NCI-H69 (cell line): ENCODE measurements at regions not wholly inside any gene's neighbourhood (a gene's known extent, or its start where the extent isn't known, plus 50 kb on each side); places are given as distances from the start of the nearest gene placed in this dataset.

Experiments used
- DNase-seq: peaks from one replicate; lab custom pipeline; 2025; lab: John Stamatoyannopoulos, UW

GRCh38 chr10:62632071-62632809 is 172.3 kb upstream of the ADO start:
- peak; percentile 65 for DNase-seq

GRCh38 chr10:62633976-62634375 is 170.5 kb upstream of the ADO start:
- DNase-seq: no peak

DNA sequence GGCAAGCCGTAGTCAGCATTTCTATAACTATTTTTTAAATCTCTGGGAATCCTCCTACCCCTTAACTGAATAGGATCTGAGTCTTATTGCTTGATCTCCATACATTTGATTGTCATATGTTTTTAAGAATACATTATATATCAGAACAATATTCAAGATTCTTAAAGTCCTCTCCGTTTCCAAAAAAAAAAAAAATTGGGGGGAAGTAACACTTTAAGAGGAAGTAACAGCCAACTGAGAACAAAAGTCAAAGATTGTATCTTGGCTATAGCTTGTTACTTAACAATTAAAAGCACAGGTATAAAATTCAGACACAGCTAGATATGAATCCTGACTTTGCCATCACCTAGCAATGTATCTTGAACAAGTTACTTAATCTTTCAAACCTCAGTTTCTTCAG is 169.9 kb upstream of the ADO start:
- DNase-seq: no peak

DNA sequence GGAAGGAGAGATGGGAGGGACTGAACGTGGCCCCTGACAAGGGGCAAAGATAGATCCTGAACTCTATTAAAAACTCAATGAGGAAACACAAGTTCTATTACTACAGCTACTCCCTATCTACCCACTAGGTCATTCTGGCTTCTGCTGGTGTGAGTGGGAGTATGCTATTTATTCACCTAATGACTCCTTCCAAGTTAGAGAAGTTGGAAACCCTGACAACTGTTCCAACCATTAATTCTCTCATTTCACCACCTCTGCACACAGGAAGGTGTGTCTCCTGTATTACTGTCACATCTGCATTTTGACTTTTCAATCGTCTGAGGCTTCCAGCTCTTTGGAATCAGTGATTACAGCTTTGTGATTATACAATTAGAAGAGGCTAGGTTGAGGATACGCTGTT is 169.4 kb upstream of the ADO start:
- no peak for DNase-seq

DNA sequence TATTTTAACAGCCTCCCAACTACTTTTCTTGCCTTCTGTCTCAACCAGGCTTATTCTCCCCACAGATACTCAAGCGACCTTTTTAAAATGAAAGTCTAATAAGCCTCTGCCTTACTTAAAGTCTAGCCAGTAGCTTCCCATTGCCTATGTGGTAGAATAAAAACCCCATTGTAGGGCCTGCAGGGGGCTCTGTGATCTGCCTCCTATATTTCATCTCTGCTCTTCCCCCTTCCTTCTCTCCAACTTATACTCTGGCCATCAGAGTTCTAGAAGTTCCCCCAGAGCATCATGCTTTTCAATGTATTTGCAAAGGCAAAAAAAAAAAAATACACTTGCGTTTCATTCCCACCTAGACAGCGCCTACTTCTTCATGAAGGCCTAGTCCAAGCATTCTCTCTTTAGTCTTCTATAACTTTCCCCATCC is 167.7 kb upstream of the ADO start:
- no peak for DNase-seq

- DNase-seq: no peak
These were observed 167.1 kb upstream of the ADO start for GRCh38 chr10:62637249-62638061.

- no peak for DNase-seq
These were observed 166.4 kb upstream of the ADO start for GRCh38 chr10:62638062-62638477.

DNA sequence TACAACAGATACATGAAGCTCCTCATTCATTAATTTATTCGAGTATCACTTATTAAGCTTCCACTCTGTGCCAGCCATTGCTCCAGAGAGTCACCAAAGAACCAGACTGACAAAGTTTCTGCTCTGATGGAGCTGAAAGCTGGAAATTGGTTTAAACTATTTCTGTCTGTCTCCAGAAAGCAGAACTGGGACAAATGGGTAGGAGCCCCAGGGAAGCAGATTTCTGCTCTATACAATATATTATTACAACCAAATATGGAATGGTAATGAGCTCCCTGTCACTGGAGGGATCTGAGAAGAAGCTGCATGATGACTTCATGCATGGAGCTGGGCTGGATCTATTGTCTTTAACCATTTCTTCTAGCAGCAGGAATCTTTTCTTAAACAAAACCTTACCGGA is 165.4 kb upstream of the ADO start:
- no peak for DNase-seq

GRCh38 chr10:62640411-62640810 is 164.1 kb upstream of the ADO start:
- DNase-seq: no peak

DNA sequence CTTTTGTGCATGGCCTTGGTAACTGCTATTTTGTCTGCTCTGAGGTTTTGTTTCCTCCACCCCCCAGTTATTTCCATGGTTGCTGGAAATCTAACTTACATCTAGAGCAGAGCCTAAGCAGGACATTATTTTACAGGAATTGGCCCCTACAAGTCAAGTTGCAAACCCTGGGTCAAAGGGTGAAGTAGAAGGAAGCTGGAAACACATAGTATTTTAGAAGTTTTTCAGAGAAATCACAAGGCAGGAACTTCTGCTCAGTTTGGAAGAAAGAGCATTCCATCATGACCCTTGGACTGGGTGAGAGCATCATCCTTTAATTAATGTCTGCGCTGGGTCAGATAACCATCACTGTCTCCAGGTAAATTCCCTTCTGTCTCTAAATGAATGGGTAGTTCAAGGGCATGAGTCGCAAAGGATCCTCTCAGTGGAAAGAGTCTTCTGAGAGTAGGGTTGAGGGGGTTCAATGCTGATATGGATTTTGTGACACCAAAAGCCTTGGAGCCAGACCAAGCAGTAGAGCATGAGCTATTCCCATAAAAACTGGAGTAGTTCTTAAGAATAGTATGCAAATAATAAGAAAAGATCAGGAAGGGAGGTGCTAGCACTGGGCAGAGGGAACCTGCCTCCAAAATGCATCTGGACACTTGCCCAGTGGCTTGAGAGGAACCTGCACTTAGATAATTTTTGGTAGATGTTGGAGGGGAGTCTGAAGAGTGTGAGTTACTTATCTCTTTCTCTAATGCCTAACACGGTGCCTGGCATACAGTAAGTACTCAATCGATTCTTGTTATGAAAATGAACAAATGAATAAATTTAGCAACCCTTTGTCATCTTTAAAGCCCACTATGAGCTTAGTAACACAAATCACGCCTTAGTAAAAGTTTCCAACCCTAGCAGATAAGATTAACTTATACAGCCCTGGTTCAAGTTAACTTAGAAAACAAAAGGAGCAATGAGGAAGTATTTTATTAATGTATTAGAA is 160.6 kb upstream of the ADO start:
- no peak for DNase-seq

DNA sequence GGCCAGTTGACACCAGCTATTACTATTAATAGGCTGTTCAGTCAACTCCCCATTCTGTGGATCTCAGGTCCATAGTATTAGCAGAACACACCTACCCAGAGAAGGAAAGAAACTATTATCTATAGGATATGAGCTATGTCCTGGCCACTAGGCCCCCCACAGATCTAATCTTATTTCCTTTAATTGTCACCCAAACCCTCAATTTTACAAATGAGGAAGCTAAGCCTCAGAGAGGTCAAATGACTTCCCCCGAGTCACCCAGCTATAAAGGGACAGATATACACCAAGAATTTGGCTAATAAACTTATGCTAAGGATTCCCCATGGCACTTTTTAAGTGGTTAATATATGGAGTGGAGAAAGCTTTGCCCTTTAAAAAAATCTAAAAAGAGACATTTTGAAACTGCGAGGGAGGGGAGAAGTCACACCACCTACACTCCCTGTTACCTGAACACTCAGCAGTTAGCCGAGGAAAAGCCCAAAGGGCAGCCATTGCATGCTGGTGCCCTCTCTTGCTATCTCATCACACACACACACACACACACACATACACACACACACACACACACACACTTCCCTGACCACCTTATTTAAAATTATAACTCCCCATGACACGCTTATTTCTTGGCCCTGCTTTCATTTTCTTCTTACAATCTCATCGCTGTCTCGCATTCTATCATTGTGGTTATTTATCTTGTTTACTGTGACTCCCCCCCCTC is 157.0 kb upstream of the ADO start:
- no peak for DNase-seq

GRCh38 chr10:62648921-62649320 is 155.6 kb upstream of the ADO start:
- DNase-seq: no peak

DNA sequence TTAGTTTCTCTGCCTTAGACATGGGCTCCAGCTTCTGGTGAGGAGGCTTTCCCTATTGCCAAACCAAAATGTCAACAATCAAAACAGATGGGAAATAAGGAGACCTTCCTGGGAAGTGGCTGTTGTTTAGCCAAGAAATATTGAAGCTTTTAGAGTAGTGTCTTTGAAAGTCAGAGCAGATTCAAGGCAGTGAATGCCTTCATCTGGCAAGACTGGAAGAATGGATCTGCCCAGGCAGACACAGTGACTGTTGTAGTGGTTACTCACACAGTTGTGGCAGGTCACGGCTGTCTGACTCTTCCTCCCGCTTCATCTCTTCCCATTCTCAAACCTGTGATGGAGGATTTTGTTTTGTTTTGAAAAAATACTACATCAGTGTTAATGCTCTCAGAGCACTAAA is 154.1 kb upstream of the ADO start:
- no peak for DNase-seq

- no peak for DNase-seq
These were observed 153.2 kb upstream of the ADO start for GRCh38 chr10:62651341-62651740.

GRCh38 chr10:62652114-62652513 is 152.4 kb upstream of the ADO start:
- no peak for DNase-seq

- no peak for DNase-seq
These were observed 152.0 kb upstream of the ADO start for GRCh38 chr10:62652564-62652963.

- no peak for DNase-seq
These were observed 151.3 kb upstream of the ADO start for GRCh38 chr10:62653254-62653653.

DNA sequence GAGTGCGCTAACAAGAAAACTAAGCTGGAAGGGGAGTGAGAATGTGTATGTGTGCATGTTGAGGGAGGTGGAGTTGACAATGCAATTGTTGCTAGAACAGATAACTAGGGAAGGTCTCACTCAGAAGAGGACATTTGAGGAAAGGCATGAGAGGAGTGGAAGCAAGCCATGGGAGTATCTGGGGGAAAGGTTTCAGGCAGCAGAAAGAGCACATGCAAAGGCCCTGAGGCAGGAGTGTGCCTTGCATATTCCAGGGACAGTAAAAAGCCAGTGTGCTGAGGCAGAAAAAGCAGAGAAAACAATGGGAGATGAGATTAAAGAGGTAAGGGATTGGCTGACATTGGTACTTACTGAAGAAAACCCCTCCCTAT is 149.6 kb upstream of the ADO start:
- no peak for DNase-seq

DNA sequence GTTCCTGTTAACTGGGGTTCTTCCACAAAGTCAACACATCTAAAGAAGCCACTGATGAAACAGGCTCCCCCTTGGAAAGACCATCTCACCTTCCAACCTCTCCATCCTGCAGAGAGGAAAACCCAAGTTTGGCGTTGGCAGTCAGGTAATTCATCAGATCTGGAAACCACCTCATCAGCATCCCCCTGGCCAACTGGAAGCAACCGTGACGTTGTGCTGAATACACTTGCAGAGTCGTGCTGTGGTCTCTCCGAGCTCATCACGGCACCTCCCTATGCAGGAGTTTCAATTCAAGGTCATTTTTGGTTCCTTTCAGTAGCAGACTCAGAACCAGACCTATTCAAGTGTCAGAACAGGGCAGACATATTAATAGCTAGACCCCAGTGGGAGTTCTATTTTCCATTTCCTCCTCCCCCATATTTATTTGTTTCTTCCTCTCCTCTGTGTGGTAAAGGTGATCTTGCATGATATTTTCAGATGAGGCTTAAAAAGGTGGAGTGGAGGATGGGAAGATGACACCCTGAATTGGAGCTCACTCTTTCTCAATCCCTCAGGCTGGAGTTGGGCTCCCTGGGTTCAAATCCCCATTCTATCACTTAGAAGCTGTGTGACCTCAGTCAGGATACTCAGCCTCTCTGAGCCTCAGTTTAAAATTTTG is 149.1 kb upstream of the ADO start:
- DNase-seq: no peak

DNA sequence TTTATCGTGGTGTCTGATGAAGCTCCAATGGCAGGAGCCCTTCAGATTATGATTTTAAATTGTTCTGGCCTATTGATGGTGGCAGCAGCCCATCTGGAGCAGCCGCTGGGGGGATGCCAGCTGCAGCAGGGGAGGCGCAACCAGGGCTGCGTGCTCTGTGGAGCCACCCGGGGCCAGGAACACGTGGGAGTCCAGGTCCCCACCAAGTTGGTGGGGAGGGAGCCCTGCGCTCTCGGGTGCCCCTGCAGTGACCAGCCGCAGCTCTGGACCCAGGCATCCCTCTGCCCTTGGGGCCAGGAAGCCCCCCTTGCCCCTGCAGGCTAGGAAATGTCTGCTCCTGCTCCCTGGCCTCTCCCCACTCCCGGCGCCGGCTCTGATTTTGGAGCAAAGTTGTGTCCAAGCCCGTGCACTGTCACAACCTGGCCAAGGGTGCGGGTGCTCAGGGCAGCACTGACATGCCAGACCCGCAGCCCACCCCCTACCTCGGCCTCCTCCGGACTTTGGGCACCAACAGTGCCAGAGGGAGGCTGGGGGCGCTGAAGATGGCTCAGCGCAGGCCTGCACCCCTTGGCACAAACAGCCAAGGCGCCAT is 147.2 kb upstream of the ADO start:
- DNase-seq: no peak

GRCh38 chr10:62658516-62658915 is 146.0 kb upstream of the ADO start:
- no peak for DNase-seq
